Prostate gland (tissue), 2 donors: ENCODE measurements at regions not wholly inside any gene's neighbourhood (a gene's known extent, or its start where the extent isn't known, plus 50 kb on each side); places are given as distances from the start of the nearest gene placed in this dataset.

Source experiments
- POLR2A ChIP-seq: fragments of 450-650 bp; IDR thresholded peaks from one replicate; pipeline ENCODE4 v1.6.1; 2016; ENCODE audit warnings: antibody characterized with exemption, mild to moderate bottlenecking
- POLR2AphosphoS5 ChIP-seq: sonication (generic); formaldehyde crosslinking; IDR thresholded peaks from one replicate; pipeline ENCODE4 v1.6.1; 2017; ENCODE audit warnings: antibody characterized with exemption
- TF ChIP-seq, protein P1 (sequence below), 4 experiments: fragments of 200-600 bp in 2 of 4; fragments of 450-650 bp in 2 of 4; sonication (generic) in 2 of 4; IDR thresholded peaks; 1 replicate in 3 of 4; 2 replicates in 1 of 4; pipeline ENCODE4 v1.5.1; 2016 to 2019; ENCODE audit warnings: antibody characterized with exemption in 4 of 4, mild to moderate bottlenecking in 2 of 4, moderate library complexity in 2 of 4

- TF ChIP-seq, protein P1, sequence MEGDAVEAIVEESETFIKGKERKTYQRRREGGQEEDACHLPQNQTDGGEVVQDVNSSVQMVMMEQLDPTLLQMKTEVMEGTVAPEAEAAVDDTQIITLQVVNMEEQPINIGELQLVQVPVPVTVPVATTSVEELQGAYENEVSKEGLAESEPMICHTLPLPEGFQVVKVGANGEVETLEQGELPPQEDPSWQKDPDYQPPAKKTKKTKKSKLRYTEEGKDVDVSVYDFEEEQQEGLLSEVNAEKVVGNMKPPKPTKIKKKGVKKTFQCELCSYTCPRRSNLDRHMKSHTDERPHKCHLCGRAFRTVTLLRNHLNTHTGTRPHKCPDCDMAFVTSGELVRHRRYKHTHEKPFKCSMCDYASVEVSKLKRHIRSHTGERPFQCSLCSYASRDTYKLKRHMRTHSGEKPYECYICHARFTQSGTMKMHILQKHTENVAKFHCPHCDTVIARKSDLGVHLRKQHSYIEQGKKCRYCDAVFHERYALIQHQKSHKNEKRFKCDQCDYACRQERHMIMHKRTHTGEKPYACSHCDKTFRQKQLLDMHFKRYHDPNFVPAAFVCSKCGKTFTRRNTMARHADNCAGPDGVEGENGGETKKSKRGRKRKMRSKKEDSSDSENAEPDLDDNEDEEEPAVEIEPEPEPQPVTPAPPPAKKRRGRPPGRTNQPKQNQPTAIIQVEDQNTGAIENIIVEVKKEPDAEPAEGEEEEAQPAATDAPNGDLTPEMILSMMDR (IDR thresholded peaks at IDR 0.05): no peak
- no peak for TF ChIP-seq POLR2AphosphoS5
- no peak for TF ChIP-seq POLR2A
Measured at GRCh38 chr4:92031825-92032224, 271.9 kb upstream of the GRID2 start.
